Right lobe of liver (tissue), 6 donors: ENCODE measurements at regions not wholly inside any gene's neighbourhood (a gene's known extent, or its start where the extent isn't known, plus 50 kb on each side); places are given as distances from the start of the nearest gene placed in this dataset.

Experiments used
- ATAC-seq, 4 donors: fragments of 200-7000 bp; cut with Tn5 transposase; one replicate each; pipeline ENCODE4 v1.9.1; 2020; ENCODE audit warnings: mild to moderate bottlenecking in 4 of 4, moderate library complexity in 4 of 4
- DNase-seq, 3 donors: peaks; one replicate each; pipeline ENCODE4 v3.0.0-alpha.2; 2020
- H3K27ac ChIP-seq, 3 donors: fragments of 200-600 bp; one replicate each; pipeline ENCODE4 v1.8.0; 2022
- H3K27me3 ChIP-seq, 2 donors: fragments of 200-600 bp; one replicate each; pipeline ENCODE4 v1.8.0; 2022
- H3K36me3 ChIP-seq, 4 donors: fragments of 200-600 bp; sonication (generic) in 1 of 4; one replicate each; pipeline versions ENCODE4 v1.5.1 to v1.8.0; 2017 to 2022; ENCODE audit warnings: control low read depth in 1 of 4
- H3K4me1 ChIP-seq, 4 donors: fragments of 200-600 bp; sonication (generic) in 1 of 4; one replicate each; pipeline versions ENCODE4 v1.5.1 to v1.8.0; 2017 to 2022; ENCODE audit warnings: control low read depth in 1 of 4
- H3K4me3 ChIP-seq, 3 donors: fragments of 200-600 bp; one replicate each; pipeline ENCODE4 v1.8.0; 2022
- H3K9me3 ChIP-seq, 4 donors: fragments of 200-600 bp; sonication (generic) in 1 of 4; one replicate each; pipeline versions ENCODE4 v1.5.1 to v1.8.0; 2017 to 2022; ENCODE audit warnings: control low read depth in 1 of 4
- CTCF ChIP-seq, 4 donors: fragments of 200-600 bp in 3 of 4; fragments of 450-650 bp in 1 of 4; IDR thresholded peaks; one replicate each; pipeline versions ENCODE4 v1.5.1 to v1.8.0; 2016 to 2022; ENCODE audit warnings: antibody characterized with exemption in 4 of 4, mild to moderate bottlenecking in 2 of 4
- POLR2A ChIP-seq: fragments of 450-650 bp; IDR thresholded peaks from one replicate; pipeline ENCODE4 v1.6.1; 2017; ENCODE audit warnings: antibody characterized with exemption, mild to moderate bottlenecking
- WGBS: methylation state at CpG from one replicate; pipeline ENCODE4 v1.1.6; 2018; ENCODE audit warnings: low coverage, low lambda C conversion rate; ENCODE audit not compliant: insufficient coverage; ENCODE audit errors: missing lambda C conversion rate; 5-methylcytosine and 5-hydroxymethylcytosine counted together
- intact Hi-C, 2 donors: fragments of 100-400 bp; cut with DNase I; formaldehyde crosslinking; loops; one replicate each; pipeline versions ENCODE4 v1.11.2 to v1.14.1; 2022
- donor health status: DM: no; HTN: yes; CAD: no.
- donor health status: DM: no; HTN: no; CAD: no.
- donor health status: DM: no; HTN: no; CAD: no.
- donor health status: DM: no; HTN: yes; CAD: no.
- donor health status: DM: no; HTN: yes; CAD: no.

- intact Hi-C loops: no loop called here
- 38% methylated on average over 1 of the region's 1 CpG for WGBS
- no peak for ATAC-seq
Measured at GRCh38 chr4:28690890-28691289, 1830.2 kb downstream of the STIM2 start.

GRCh38 chr4:28702571-28702970, 1841.9 kb downstream of the STIM2 start:
- DNase-seq (no peak), ATAC-seq (no peak)
- H3K9me3 ChIP-seq: no peaks in the 10 kb centered on the region
- no peaks in the 10 kb centered on the region for H3K27me3 ChIP-seq
- 46% methylated on average over 4 of the region's 4 CpGs for WGBS
- intact Hi-C loops: no loop called here
- H3K4me1 ChIP-seq: no peaks in the 10 kb centered on the region
- H3K27ac ChIP-seq: no peak overlapping the region
- no peaks in the 10 kb centered on the region for H3K36me3 ChIP-seq
- H3K4me3 ChIP-seq: no peak overlapping the region
- no peak for TF ChIP-seq CTCF (IDR thresholded peaks at IDR 0.05)
- no peak for TF ChIP-seq POLR2A

More at GRCh38 chr4:28690890-28691289, 1830.2 kb downstream of the STIM2 start:
- no peak overlapping the region for H3K4me3 ChIP-seq
- no peaks in the 10 kb centered on the region for H3K9me3 ChIP-seq
- no peak for DNase-seq
- H3K36me3 ChIP-seq: no peaks in the 10 kb centered on the region
- TF ChIP-seq POLR2A (no peak), CTCF (IDR thresholded peaks at IDR 0.05) (no peak)
- H3K27me3 ChIP-seq: no peaks in the 10 kb centered on the region
- no peak overlapping the region for H3K27ac ChIP-seq
- no peaks in the 10 kb centered on the region for H3K4me1 ChIP-seq

- DNase-seq: no peak
- ATAC-seq: no peak
- Histone ChIP-seq H3K4me1 (no peaks in the 10 kb centered on the region), H3K4me3 (no peak overlapping the region), H3K36me3 (no peaks in the 10 kb centered on the region), H3K27ac (no peak overlapping the region), H3K9me3 (no peaks in the 10 kb centered on the region), H3K27me3 (no peaks in the 10 kb centered on the region)
- intact Hi-C loops: no loop called here
- TF ChIP-seq POLR2A (no peak), CTCF (IDR thresholded peaks at IDR 0.05) (no peak)
- 40% methylated on average over 3 of the region's 3 CpGs for WGBS
Measured at GRCh38 chr4:28709891-28710290, 1849.2 kb downstream of the STIM2 start.

GRCh38 chr4:28723371-28723770, 1862.7 kb downstream of the STIM2 start:
- Histone ChIP-seq H3K9me3 (no peaks in the 10 kb centered on the region), H3K27ac (no peak overlapping the region), H3K4me3 (no peak overlapping the region), H3K36me3 (no peaks in the 10 kb centered on the region), H3K4me1 (no peaks in the 10 kb centered on the region), H3K27me3 (no peaks in the 10 kb centered on the region)
- TF ChIP-seq POLR2A: no peak
- 50% methylated on average over 6 of the region's 6 CpGs for WGBS
- intact Hi-C loops: no loop called here
- DNase-seq (no peak), ATAC-seq (no peak)

GRCh38 chr4:28724239-28724638, 1863.6 kb downstream of the STIM2 start:
- ATAC-seq (no peak), DNase-seq (no peak)
- Histone ChIP-seq H3K27ac (no peak overlapping the region), H3K9me3 (no peaks in the 10 kb centered on the region), H3K4me1 (no peaks in the 10 kb centered on the region), H3K27me3 (no peaks in the 10 kb centered on the region), H3K36me3 (no peaks in the 10 kb centered on the region), H3K4me3 (no peak overlapping the region)
- WGBS: 80% methylated on average over 1 of the region's 1 CpG
- TF ChIP-seq POLR2A: no peak
- TF ChIP-seq CTCF (IDR thresholded peaks at IDR 0.05): no peak
- intact Hi-C loops: no loop called here
